Naive thymus-derived CD8-positive, alpha-beta T cell (primary cell): ENCODE measurements at regions not wholly inside any gene's neighbourhood (a gene's known extent, or its start where the extent isn't known, plus 50 kb on each side); places are given as distances from the start of the nearest gene placed in this dataset.

Experiments
- ATAC-seq, 2 donors: fragments of 150-1000 bp; cut with Tn5 transposase in 1 of 2; sonication (Bioruptor Pico), chemical (Tn5 transposase) in 1 of 2; 1 replicate in 1 of 2; 2 replicates in 1 of 2; pipeline ENCODE4 v1.10.0; 2021; ENCODE audit warnings: mild to moderate bottlenecking in 2 of 2, moderate library complexity in 2 of 2
- POLR2A ChIA-PET: fragments of 350-600 bp; sonication (Branson Sonifier 250); formaldehyde crosslinking; loops from one replicate; lab custom pipeline; 2021; ENCODE audit warnings: antibody characterized with exemption; lab: Charles Lee
- DNase-seq, 10 donors: peaks; one replicate each; pipeline versions ENCODE4 v3.0.0 to v3.0.0-alpha.2; 2020 to 2022
- H3K27ac Mint-ChIP-seq, 10 donors: one replicate each; pipeline ENCODE4 v1.8.0; 2020 to 2022; ENCODE audit warnings: mild to moderate bottlenecking in 10 of 10, mixed read lengths in 10 of 10, moderate library complexity in 4 of 10, inconsistent platforms in 1 of 10
- H3K27me3 Mint-ChIP-seq, 5 donors: one replicate each; pipeline ENCODE4 v1.8.0; 2021 to 2022; ENCODE audit warnings: mixed read lengths in 5 of 5
- H3K36me3 Mint-ChIP-seq, 3 donors: one replicate each; pipeline ENCODE4 v1.8.0; 2020 to 2022; ENCODE audit warnings: mixed read lengths in 3 of 3, mild to moderate bottlenecking in 2 of 3, inconsistent platforms in 1 of 3
- H3K4me1 Mint-ChIP-seq, 4 donors: one replicate each; pipeline ENCODE4 v1.8.0; 2021 to 2022; ENCODE audit warnings: mixed read lengths in 4 of 4
- H3K4me3 Mint-ChIP-seq, 10 donors: one replicate each; pipeline ENCODE4 v1.8.0; 2020 to 2022; ENCODE audit warnings: mild to moderate bottlenecking in 10 of 10, mixed read lengths in 10 of 10, moderate library complexity in 6 of 10, inconsistent platforms in 1 of 10
- H3K9me3 Mint-ChIP-seq, 9 donors: one replicate each; pipeline ENCODE4 v1.8.0; 2020 to 2022; ENCODE audit warnings: mixed read lengths in 9 of 9, mild to moderate bottlenecking in 3 of 9, inconsistent platforms in 1 of 9, moderate library complexity in 1 of 9

GRCh38 chr21:36626791-36627190 lies 72.1 kb upstream of the SIM2 start:
- ATAC-seq (no peak), DNase-seq (no peak)
- Mint-ChIP-seq H3K27ac (no peak overlapping the region), H3K4me1 (peaks cover 0 to 2% (median under 1%) of the 10 kb centered on the region in 4 donors), H3K27me3 (peaks cover 0 to 6% (median 0%) of the 10 kb centered on the region in 5 donors), H3K36me3 (peaks cover 0 to 3% (median 0%) of the 10 kb centered on the region in 3 donors), H3K4me3 (no peak overlapping the region), H3K9me3 (peaks cover 0 to 11% (median 3%) of the 10 kb centered on the region in 9 donors)
- POLR2A ChIA-PET = no interaction called here

- Mint-ChIP-seq H3K27me3 (peaks cover 0 to 6% (median 0%) of the 10 kb centered on the region in 5 donors), H3K4me3 (no peak overlapping the region), H3K27ac (no peak overlapping the region), H3K9me3 (peaks cover 0 to 11% (median 2%) of the 10 kb centered on the region in 9 donors), H3K36me3 (peaks cover 0 to 3% (median 0%) of the 10 kb centered on the region in 3 donors), H3K4me1 (peaks cover 0 to 2% (median under 1%) of the 10 kb centered on the region in 4 donors)
- DNase-seq (no peak), ATAC-seq (no peak)
- POLR2A ChIA-PET = no interaction called here
Measured at GRCh38 chr21:36627242-36627641, 71.7 kb upstream of the SIM2 start.

GRCh38 chr21:36628106-36628505 lies 70.8 kb upstream of the SIM2 start:
- Mint-ChIP-seq H3K4me3 (no peak overlapping the region), H3K27ac (no peak overlapping the region), H3K27me3 (peaks cover 0 to 6% (median 0%) of the 10 kb centered on the region in 5 donors), H3K9me3 (peaks cover 0 to 11% (median 0%) of the 10 kb centered on the region in 9 donors), H3K4me1 (peaks cover 0 to 2% (median under 1%) of the 10 kb centered on the region in 4 donors), H3K36me3 (peaks cover 0 to 3% (median 0%) of the 10 kb centered on the region in 3 donors)
- POLR2A ChIA-PET = no interaction called here
- DNase-seq (no peak), ATAC-seq (no peak)

GRCh38 chr21:36628761-36629460 lies 70.0 kb upstream of the SIM2 start:
- peaks cover 0 to 6% (median 0%) of the 10 kb centered on the region in 5 donors for H3K27me3 Mint-ChIP-seq
- H3K9me3 Mint-ChIP-seq = peaks cover 0 to 7% (median 0%) of the 10 kb centered on the region in 9 donors
- H3K36me3 Mint-ChIP-seq = peaks cover 0 to under 1% (median 0%) of the 10 kb centered on the region in 3 donors
- DNase-seq = no peak
- ATAC-seq = no peak
- H3K4me3 Mint-ChIP-seq = no peak overlapping the region
- POLR2A ChIA-PET = no interaction called here
- H3K27ac Mint-ChIP-seq = no peak overlapping the region
- peaks cover 0 to 2% (median under 1%) of the 10 kb centered on the region in 4 donors for H3K4me1 Mint-ChIP-seq

GRCh38 chr21:36630485-36631206 lies 68.3 kb upstream of the SIM2 start:
- Mint-ChIP-seq H3K4me3 (no peak overlapping the region), H3K4me1 (peaks cover 0 to 2% (median under 1%) of the 10 kb centered on the region in 4 donors), H3K27ac (no peak overlapping the region), H3K27me3 (peaks cover 0 to 6% (median 0%) of the 10 kb centered on the region in 5 donors), H3K9me3 (peaks cover 0 to 12% (median 4%) of the 10 kb centered on the region in 9 donors), H3K36me3 (peaks cover 0 to 1% (median 0%) of the 10 kb centered on the region in 3 donors)
- peak; percentile 8 to 75 (median 44) for DNase-seq
- POLR2A ChIA-PET = interaction anchor here (0.7 kb wide), 1 partner anchor 14 kb away, joined by 3 read pairs; no protein-coding TSS in a partner anchor
- no peak for ATAC-seq

GRCh38 chr21:36636016-36636415 lies 62.9 kb upstream of the SIM2 start:
- Mint-ChIP-seq H3K27ac (no peak overlapping the region), H3K27me3 (peaks cover 0 to 12% (median 3%) of the 10 kb centered on the region in 5 donors), H3K36me3 (peaks cover 0 to 29% (median 19%) of the 10 kb centered on the region in 3 donors), H3K9me3 (peaks cover 10 to 40% (median 23%) of the 10 kb centered on the region in 9 donors), H3K4me3 (no peak overlapping the region), H3K4me1 (peaks cover 0 to 14% (median 6%) of the 10 kb centered on the region in 4 donors)
- POLR2A ChIA-PET = no interaction called here
- DNase-seq = no peak
- no peak for ATAC-seq

GRCh38 chr21:36636439-36636838 lies 62.5 kb upstream of the SIM2 start:
- H3K36me3 Mint-ChIP-seq = peaks cover 0 to 29% (median 19%) of the 10 kb centered on the region in 3 donors
- H3K4me3 Mint-ChIP-seq = no peak overlapping the region
- POLR2A ChIA-PET = no interaction called here
- DNase-seq = no peak
- H3K27ac Mint-ChIP-seq = no peak overlapping the region
- H3K27me3 Mint-ChIP-seq = peaks cover 0 to 12% (median 3%) of the 10 kb centered on the region in 5 donors
- ATAC-seq = no peak
- H3K9me3 Mint-ChIP-seq = peaks cover 10 to 40% (median 23%) of the 10 kb centered on the region in 9 donors
- peaks cover 0 to 14% (median 6%) of the 10 kb centered on the region in 4 donors for H3K4me1 Mint-ChIP-seq

- H3K4me3 Mint-ChIP-seq = no peak overlapping the region
- peaks cover 0 to 29% (median 19%) of the 10 kb centered on the region in 3 donors for H3K36me3 Mint-ChIP-seq
- ATAC-seq = no peak
- DNase-seq = no peak
- POLR2A ChIA-PET = no interaction called here
- peaks cover 0 to 12% (median 3%) of the 10 kb centered on the region in 5 donors for H3K27me3 Mint-ChIP-seq
- H3K4me1 Mint-ChIP-seq = peaks cover 0 to 14% (median 6%) of the 10 kb centered on the region in 4 donors
- peaks cover 10 to 29% (median 22%) of the 10 kb centered on the region in 9 donors for H3K9me3 Mint-ChIP-seq
- H3K27ac Mint-ChIP-seq = no peak overlapping the region
Measured at GRCh38 chr21:36639769-36640168, 59.1 kb upstream of the SIM2 start.

- peaks cover 0 to 29% (median 19%) of the 10 kb centered on the region in 3 donors for H3K36me3 Mint-ChIP-seq
- no peak overlapping the region for H3K4me3 Mint-ChIP-seq
- H3K27me3 Mint-ChIP-seq = peaks cover 0 to 12% (median 3%) of the 10 kb centered on the region in 5 donors
- peaks cover 10 to 29% (median 22%) of the 10 kb centered on the region in 9 donors for H3K9me3 Mint-ChIP-seq
- peaks cover 0 to 14% (median 6%) of the 10 kb centered on the region in 4 donors for H3K4me1 Mint-ChIP-seq
- no peak overlapping the region for H3K27ac Mint-ChIP-seq
- POLR2A ChIA-PET = no interaction called here
- DNase-seq = no peak
- ATAC-seq = no peak
Measured at GRCh38 chr21:36640174-36640720, 58.7 kb upstream of the SIM2 start.

GRCh38 chr21:36640721-36641244 lies 58.1 kb upstream of the SIM2 start:
- Mint-ChIP-seq H3K27ac (no peak overlapping the region), H3K9me3 (peaks cover 9 to 26% (median 18%) of the 10 kb centered on the region in 9 donors), H3K36me3 (peaks cover 0 to 28% (median 16%) of the 10 kb centered on the region in 3 donors), H3K27me3 (peaks cover 0 to 12% (median 3%) of the 10 kb centered on the region in 5 donors), H3K4me1 (peaks cover 0 to 14% (median 6%) of the 10 kb centered on the region in 4 donors), H3K4me3 (no peak overlapping the region)
- ATAC-seq (no peak), DNase-seq (no peak)
- POLR2A ChIA-PET = no interaction called here

GRCh38 chr21:36641346-36641745 lies 57.6 kb upstream of the SIM2 start:
- ATAC-seq (no peak), DNase-seq (no peak)
- H3K27ac Mint-ChIP-seq = no peak overlapping the region
- peaks cover 0 to 12% (median 4%) of the 10 kb centered on the region in 5 donors for H3K27me3 Mint-ChIP-seq
- no peak overlapping the region for H3K4me3 Mint-ChIP-seq
- peaks cover 0 to 14% (median 6%) of the 10 kb centered on the region in 4 donors for H3K4me1 Mint-ChIP-seq
- H3K9me3 Mint-ChIP-seq = peaks cover 5 to 20% (median 12%) of the 10 kb centered on the region in 9 donors
- H3K36me3 Mint-ChIP-seq = peaks cover 0 to 23% (median 11%) of the 10 kb centered on the region in 3 donors
- POLR2A ChIA-PET = interaction anchor here (0.6 kb wide), 1 partner anchor 46 kb away, joined by 4 read pairs; no protein-coding TSS in a partner anchor

GRCh38 chr21:36641886-36642285 lies 57.0 kb upstream of the SIM2 start:
- Mint-ChIP-seq H3K27me3 (peaks cover 0 to 17% (median 4%) of the 10 kb centered on the region in 5 donors), H3K27ac (no peak overlapping the region), H3K4me3 (no peak overlapping the region), H3K36me3 (peaks cover 0 to 17% (median 5%) of the 10 kb centered on the region in 3 donors), H3K9me3 (peaks cover 3 to 15% (median 7%) of the 10 kb centered on the region in 9 donors), H3K4me1 (peaks cover 0 to 15% (median 6%) of the 10 kb centered on the region in 4 donors)
- POLR2A ChIA-PET = interaction anchor here (0.6 kb wide), 1 partner anchor 47 kb away, joined by 4 read pairs; no protein-coding TSS in a partner anchor
- DNase-seq (no peak), ATAC-seq (no peak)
